ENCODE measurements at regions not wholly inside any gene's neighbourhood (a gene's known extent, or its start where the extent isn't known, plus 50 kb on each side); places are given as distances from the start of the nearest gene placed in this dataset.

DNA sequence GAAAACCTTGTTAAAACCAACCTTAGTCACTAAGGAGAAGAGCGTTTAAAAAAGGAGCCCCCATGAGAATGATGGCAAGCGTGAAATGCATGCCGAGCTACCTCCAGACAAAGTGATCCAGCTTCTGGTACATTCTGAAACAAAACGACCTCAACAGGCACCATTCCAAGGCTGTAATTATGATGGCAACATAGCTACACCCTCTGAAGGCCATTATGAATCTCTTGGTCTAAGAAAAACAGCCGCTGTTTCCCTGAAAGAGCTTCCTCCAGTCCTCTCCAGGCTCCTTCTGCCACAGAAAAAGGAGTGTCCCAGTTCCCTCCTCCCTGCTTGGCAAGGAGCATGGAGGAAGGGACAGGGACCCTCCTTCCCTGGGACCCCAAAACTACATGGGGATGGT is 50.0 kb upstream of the ABLIM1 start:
- POLR2A ChIA-PET (ENCODE audit: low non-redundant PET), result no interaction called here
- no peak for TF ChIP-seq CTCF (conservative IDR thresholded peaks at IDR 0.05; ENCODE audit: low read depth)
- CTCF ChIA-PET, result interaction anchor here (0.6 to 0.8 kb wide), 2 partner anchors 63 to 80 kb away, joined by 3 to 5 read pairs; no protein-coding TSS in a partner anchor
- no peak for DNase-seq (ENCODE audit: low spot score)
- no peak overlapping the region for H3K27ac ChIP-seq

- DNase-seq (ENCODE audit: low spot score), result peak; percentile 76
- POLR2A ChIA-PET (ENCODE audit: low non-redundant PET), result no interaction called here
- TF ChIP-seq CTCF (conservative IDR thresholded peaks at IDR 0.05; ENCODE audit: low read depth), result no peak
- H3K27ac ChIP-seq, result no peak overlapping the region
- CTCF ChIA-PET, result interaction anchor here (0.6 to 2.5 kb wide), 4 partner anchors 16 to 80 kb away, joined by 3 to 8 read pairs (median 4); no protein-coding TSS in a partner anchor
These were observed 50.8 kb upstream of the ABLIM1 start for GRCh38 chr10:114708717-114709335.

DNA sequence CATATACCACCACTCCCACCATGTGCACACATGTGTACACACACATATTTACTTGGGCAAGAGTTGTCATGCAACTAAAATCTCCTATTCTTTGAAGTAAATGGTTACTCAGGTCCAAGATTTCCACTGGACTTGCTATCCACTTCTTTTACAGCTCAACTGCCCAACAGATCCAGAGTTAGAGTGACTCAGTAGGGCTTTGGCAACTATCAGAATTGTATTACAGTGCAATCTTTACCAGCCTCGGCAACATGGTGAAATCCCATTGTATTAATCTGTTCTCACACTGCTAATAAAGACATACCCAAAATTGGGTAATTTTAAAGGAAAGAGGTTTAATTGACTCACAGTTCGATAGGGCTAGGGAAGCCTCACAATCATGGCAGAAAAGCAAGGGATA is 51.9 kb upstream of the ABLIM1 start:
- TF ChIP-seq CTCF (conservative IDR thresholded peaks at IDR 0.05; ENCODE audit: low read depth), result no peak
- POLR2A ChIA-PET (ENCODE audit: low non-redundant PET), result no interaction called here
- H3K27ac ChIP-seq, result no peak overlapping the region
- CTCF ChIA-PET, result interaction anchor here (2.5 kb wide), 1 partner anchor 76 kb away, joined by 8 read pairs; no protein-coding TSS in a partner anchor
- DNase-seq (ENCODE audit: low spot score), result no peak

GRCh38 chr10:114711176-114711868 is 53.2 kb upstream of the ABLIM1 start:
- no peak overlapping the region for H3K27ac ChIP-seq
- ChIA-PET POLR2A (ENCODE audit: low non-redundant PET) (no interaction called here), CTCF (interaction anchor here (0.5 to 2.5 kb wide), 3 partner anchors 75 to 465 kb away, joined by 3 to 8 read pairs (median 3); no protein-coding TSS in a partner anchor)
- no peak for TF ChIP-seq CTCF (conservative IDR thresholded peaks at IDR 0.05; ENCODE audit: low read depth)
- no peak for DNase-seq (ENCODE audit: low spot score)

- no peak overlapping the region for H3K27ac ChIP-seq
- TF ChIP-seq CTCF (conservative IDR thresholded peaks at IDR 0.05; ENCODE audit: low read depth), result no peak
- no peak for DNase-seq (ENCODE audit: low spot score)
- POLR2A ChIA-PET (ENCODE audit: low non-redundant PET), result no interaction called here
- CTCF ChIA-PET, result interaction anchor here (0.7 kb wide), 1 partner anchor 157 kb away, joined by 3 read pairs; no protein-coding TSS in a partner anchor
These were observed 53.8 kb upstream of the ABLIM1 start for GRCh38 chr10:114711869-114712250.

GRCh38 chr10:114713525-114714090 is 55.5 kb upstream of the ABLIM1 start:
- CTCF ChIA-PET, result interaction anchor here (0.9 kb wide), 1 partner anchor 9 kb away, joined by 4 read pairs; no protein-coding TSS in a partner anchor

More at GRCh38 chr10:114713525-114714090, 55.5 kb upstream of the ABLIM1 start:
- H3K27ac ChIP-seq, result no peak overlapping the region
- no peak for TF ChIP-seq CTCF (conservative IDR thresholded peaks at IDR 0.05; ENCODE audit: low read depth)
- DNase-seq (ENCODE audit: low spot score), result no peak
- POLR2A ChIA-PET (ENCODE audit: low non-redundant PET), result no interaction called here

Measured in RWPE1 (cell line).